Panc1 (cell line): ENCODE measurements at regions not wholly inside any gene's neighbourhood (a gene's known extent, or its start where the extent isn't known, plus 50 kb on each side); places are given as distances from the start of the nearest gene placed in this dataset.

Experiments used
- CTCF ChIP-seq: fragments of 450-650 bp; IDR thresholded peaks from 2 replicates; pipeline ENCODE4 v1.5.1; 2017; ENCODE audit warnings: mild to moderate bottlenecking
- POLR2AphosphoS5 ChIP-seq: IDR thresholded peaks from 2 replicates; pipeline ENCODE4 v1.6.1; 2012; ENCODE audit warnings: mild to moderate bottlenecking, low read depth, low read length, moderate library complexity
- REST ChIP-seq, 2 experiments: IDR thresholded peaks; 2 replicates each; pipeline ENCODE4 v1.6.1; 2011 to 2012; ENCODE audit warnings: low read depth in 2 of 2, control low read depth in 1 of 2, low read length in 1 of 2, mild to moderate bottlenecking in 1 of 2, moderate library complexity in 1 of 2; ENCODE audit not compliant: insufficient read depth in 1 of 2
- SIN3A ChIP-seq: IDR thresholded peaks from 2 replicates; pipeline ENCODE4 v1.6.1; 2012; ENCODE audit warnings: low read depth, mild to moderate bottlenecking, low read length, moderate library complexity, borderline replicate concordance; ENCODE audit not compliant: insufficient read depth
- TCF7L2 ChIP-seq: IDR thresholded peaks from 2 replicates; pipeline ENCODE4 v1.6.1; 2011; ENCODE audit warnings: mild to moderate bottlenecking, low read depth, low read length, inconsistent platforms

- TF ChIP-seq REST (IDR thresholded peaks at IDR 0.05; ENCODE audit: insufficient read depth in 1 of 2, low read depth in 2 of 2, low read length in 1 of 2) = no peak
- TF ChIP-seq CTCF = no peak
- TF ChIP-seq POLR2AphosphoS5 = no peak
- TF ChIP-seq SIN3A = no peak
- TF ChIP-seq TCF7L2 = no peak
Observed at GRCh38 chr2:587087-587960, 89.9 kb downstream of the TMEM18 start.
